ELF-1 (cell line): ENCODE measurements at regions not wholly inside any gene's neighbourhood (a gene's known extent, or its start where the extent isn't known, plus 50 kb on each side); places are given as distances from the start of the nearest gene placed in this dataset.

Experiments
- DNase-seq: peaks from one replicate; pipeline ENCODE4 v3.0.0-alpha.2; 2016; ENCODE audit warnings: low read depth, low spot score

- DNase-seq = no peak
Observed at GRCh38 chr6:48176645-48177308, 65.8 kb upstream of the PTCHD4 start.

- DNase-seq = no peak
Observed at GRCh38 chr6:48169635-48170034, 58.6 kb upstream of the PTCHD4 start.
